Loucy (cell line): ENCODE measurements at regions not wholly inside any gene's neighbourhood (a gene's known extent, or its start where the extent isn't known, plus 50 kb on each side); places are given as distances from the start of the nearest gene placed in this dataset.

Source experiments
- H2AFZ ChIP-seq: fragments of 200-600 bp; sonication (generic); 2 replicates; pipeline ENCODE4 v1.6.0; 2016; ENCODE audit warnings: antibody characterized with exemption, mild to moderate bottlenecking, low read length, moderate library complexity
- H3F3A ChIP-seq: fragments of 200-600 bp; 2 replicates; pipeline ENCODE4 v1.6.0; 2016; ENCODE audit warnings: antibody characterized with exemption, low read depth, mild to moderate bottlenecking
- H3K27me3 ChIP-seq: fragments of 200-600 bp; sonication (generic); 2 replicates; pipeline ENCODE4 v1.6.1; 2014; ENCODE audit warnings: low read length, mild to moderate bottlenecking; ENCODE audit not compliant: insufficient read depth, poor library complexity, severe bottlenecking
- H3K36me3 ChIP-seq: fragments of 200-600 bp; sonication (generic); 2 replicates; pipeline ENCODE4 v1.6.1; 2016; ENCODE audit warnings: low read length; ENCODE audit not compliant: insufficient read depth
- H3K4me1 ChIP-seq: fragments of 200-600 bp; sonication (generic); 2 replicates; pipeline ENCODE4 v1.5.1; 2014; ENCODE audit warnings: low read length, mild to moderate bottlenecking; ENCODE audit not compliant: insufficient read depth, poor library complexity, severe bottlenecking
- H3K4me2 ChIP-seq: fragments of 200-600 bp; sonication (generic); 2 replicates; pipeline ENCODE4 v1.6.0; 2014; ENCODE audit warnings: antibody characterized with exemption, low read length, low read depth, mild to moderate bottlenecking; ENCODE audit not compliant: poor library complexity, severe bottlenecking
- H3K4me3 ChIP-seq: fragments of 200-600 bp; sonication (generic); 2 replicates; pipeline ENCODE4 v1.5.1; 2014; ENCODE audit warnings: low read length, mild to moderate bottlenecking, mixed read lengths; ENCODE audit not compliant: poor library complexity, severe bottlenecking
- H3K79me2 ChIP-seq: fragments of 200-600 bp; sonication (generic); 2 replicates; pipeline ENCODE4 v1.6.1; 2014; ENCODE audit warnings: low read length; ENCODE audit not compliant: insufficient read depth
- H3K9ac ChIP-seq: fragments of 200-600 bp; sonication (generic); 2 replicates; pipeline ENCODE4 v1.6.0; 2014; ENCODE audit warnings: mild to moderate bottlenecking, low read depth, low read length, moderate library complexity; ENCODE audit not compliant: poor library complexity, severe bottlenecking
- H3K9me2 ChIP-seq: fragments of 200-600 bp; sonication (generic); replicated peaks from 2 replicates; pipeline ENCODE4 v1.6.1; 2016; ENCODE audit warnings: low read depth, low read length, mixed read lengths
- H3K9me3 ChIP-seq: fragments of 200-600 bp; sonication (generic); 2 replicates; pipeline ENCODE4 v1.6.1; 2014; ENCODE audit warnings: mild to moderate bottlenecking, antibody characterized with exemption, low read length, low read depth; ENCODE audit not compliant: insufficient read depth
- H4K20me1 ChIP-seq: fragments of 200-600 bp; sonication (generic); 2 replicates; pipeline ENCODE4 v1.6.0; 2014; ENCODE audit warnings: antibody characterized with exemption, low read length, mild to moderate bottlenecking; ENCODE audit not compliant: insufficient read depth, poor library complexity, severe bottlenecking
- EZH2phosphoT487 ChIP-seq: fragments of 200-600 bp; IDR thresholded peaks from 2 replicates; pipeline ENCODE4 v1.6.1; 2018; ENCODE audit warnings: antibody characterized with exemption, mild to moderate bottlenecking, moderate library complexity, borderline replicate concordance
- TF ChIP-seq, protein P1 (sequence below): fragments of 200-600 bp; sonication (generic); conservative IDR thresholded peaks from 2 replicates; pipeline ENCODE4 v1.5.1; 2014; ENCODE audit warnings: mild to moderate bottlenecking, antibody characterized with exemption, low read length

DNA sequence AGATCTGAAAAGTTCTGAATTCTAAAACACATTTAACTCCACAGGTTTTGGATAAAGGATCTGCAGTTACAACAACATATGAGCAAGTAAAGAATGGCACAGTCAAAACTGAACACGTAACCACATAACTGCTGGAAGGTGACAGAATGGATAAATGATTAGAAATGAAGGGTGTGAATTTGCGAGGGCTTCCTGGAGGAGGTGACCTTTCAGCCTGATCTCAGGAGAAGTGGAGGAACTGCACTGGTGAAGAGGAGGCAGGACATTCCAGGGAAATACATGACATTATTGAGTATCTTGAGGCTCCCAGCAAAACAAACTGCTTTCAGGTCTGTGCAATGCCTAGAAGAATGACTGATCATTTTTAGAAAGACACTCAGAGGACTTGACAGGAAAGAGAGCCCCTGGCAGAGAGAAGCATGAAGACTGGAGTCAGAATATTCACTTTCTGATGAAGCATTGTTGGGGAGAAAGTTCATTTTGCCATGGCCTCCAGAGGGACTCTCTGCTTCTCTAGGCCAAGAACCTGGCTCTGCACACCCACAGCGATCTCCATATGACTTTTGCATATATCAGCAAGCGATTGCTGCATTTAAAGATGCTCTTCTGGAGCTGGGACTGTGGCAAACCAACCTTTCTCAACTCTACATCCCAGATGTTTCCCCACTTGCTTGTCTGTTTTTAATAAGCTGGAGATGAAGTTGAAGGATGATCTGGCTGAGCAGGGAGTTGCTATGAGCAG is 122.7 kb upstream of the FAM78B start:
- H3K79me2 ChIP-seq, result no peaks in the 10 kb centered on the region
- no peak overlapping the region for H3K4me3 ChIP-seq
- no peaks in the 10 kb centered on the region for H3K9me2 ChIP-seq
- H3K27me3 ChIP-seq, result no peaks in the 10 kb centered on the region
- no peaks in the 10 kb centered on the region for H3F3A ChIP-seq
- H3K9me3 ChIP-seq, result no peaks in the 10 kb centered on the region
- no peak overlapping the region for H2AFZ ChIP-seq
- TF ChIP-seq, protein P1, sequence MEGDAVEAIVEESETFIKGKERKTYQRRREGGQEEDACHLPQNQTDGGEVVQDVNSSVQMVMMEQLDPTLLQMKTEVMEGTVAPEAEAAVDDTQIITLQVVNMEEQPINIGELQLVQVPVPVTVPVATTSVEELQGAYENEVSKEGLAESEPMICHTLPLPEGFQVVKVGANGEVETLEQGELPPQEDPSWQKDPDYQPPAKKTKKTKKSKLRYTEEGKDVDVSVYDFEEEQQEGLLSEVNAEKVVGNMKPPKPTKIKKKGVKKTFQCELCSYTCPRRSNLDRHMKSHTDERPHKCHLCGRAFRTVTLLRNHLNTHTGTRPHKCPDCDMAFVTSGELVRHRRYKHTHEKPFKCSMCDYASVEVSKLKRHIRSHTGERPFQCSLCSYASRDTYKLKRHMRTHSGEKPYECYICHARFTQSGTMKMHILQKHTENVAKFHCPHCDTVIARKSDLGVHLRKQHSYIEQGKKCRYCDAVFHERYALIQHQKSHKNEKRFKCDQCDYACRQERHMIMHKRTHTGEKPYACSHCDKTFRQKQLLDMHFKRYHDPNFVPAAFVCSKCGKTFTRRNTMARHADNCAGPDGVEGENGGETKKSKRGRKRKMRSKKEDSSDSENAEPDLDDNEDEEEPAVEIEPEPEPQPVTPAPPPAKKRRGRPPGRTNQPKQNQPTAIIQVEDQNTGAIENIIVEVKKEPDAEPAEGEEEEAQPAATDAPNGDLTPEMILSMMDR, result no peak
- TF ChIP-seq EZH2phosphoT487, result no peak
- H3K36me3 ChIP-seq, result no peaks in the 10 kb centered on the region
- no peaks in the 10 kb centered on the region for H3K4me1 ChIP-seq
- no peak overlapping the region for H3K9ac ChIP-seq
- no peak overlapping the region for H3K4me2 ChIP-seq
- no peaks in the 10 kb centered on the region for H4K20me1 ChIP-seq

DNA sequence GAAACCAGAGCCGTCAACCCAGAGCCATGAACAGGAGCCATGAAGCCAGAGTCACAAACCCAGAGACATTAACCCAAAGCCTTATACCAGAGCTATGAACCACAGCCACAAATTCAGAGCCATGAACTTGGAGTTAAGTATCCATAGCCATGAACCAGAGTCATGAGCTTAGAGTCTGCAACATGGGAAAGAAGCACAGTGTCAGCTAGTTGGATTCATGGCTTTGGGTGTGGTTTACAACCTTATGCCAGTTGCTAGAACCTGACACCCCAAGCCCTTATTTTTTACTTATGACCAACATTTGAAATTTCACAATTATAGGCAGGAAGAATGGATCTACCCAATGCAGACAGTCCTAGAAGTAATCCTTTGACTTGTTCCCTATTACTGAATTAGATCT is 128.9 kb upstream of the FAM78B start:
- Histone ChIP-seq H3K9ac (no peak overlapping the region), H3K4me3 (no peak overlapping the region), H3F3A (no peaks in the 10 kb centered on the region), H3K4me2 (no peak overlapping the region), H3K9me2 (no peaks in the 10 kb centered on the region), H3K4me1 (no peaks in the 10 kb centered on the region), H4K20me1 (no peaks in the 10 kb centered on the region), H3K9me3 (no peaks in the 10 kb centered on the region), H3K36me3 (no peaks in the 10 kb centered on the region), H3K79me2 (no peaks in the 10 kb centered on the region), H2AFZ (no peak overlapping the region), H3K27me3 (no peaks in the 10 kb centered on the region)
- TF ChIP-seq, protein P1, result no peak

DNA sequence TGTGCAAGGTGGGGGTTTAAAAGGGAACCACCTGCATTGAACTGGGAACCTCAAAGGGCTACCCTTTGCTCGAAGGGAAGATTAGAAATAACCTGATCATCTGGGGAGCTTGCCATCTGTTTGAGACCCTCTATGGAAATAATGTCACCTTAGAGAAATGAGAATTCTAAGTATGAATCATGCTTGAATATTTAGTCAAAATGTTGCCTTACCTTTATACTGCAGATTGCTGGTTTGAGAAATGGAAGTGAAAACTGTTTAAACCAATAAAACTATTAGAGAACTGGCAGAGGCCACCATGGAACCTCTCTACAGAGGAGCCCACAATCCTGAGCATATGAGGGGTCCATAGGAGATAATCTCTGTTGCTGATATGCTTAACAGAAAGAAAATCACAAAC is 131.2 kb upstream of the FAM78B start:
- Histone ChIP-seq H3K27me3 (no peaks in the 10 kb centered on the region), H3K4me1 (no peaks in the 10 kb centered on the region), H3K9ac (no peak overlapping the region), H3F3A (no peaks in the 10 kb centered on the region), H3K36me3 (no peaks in the 10 kb centered on the region), H3K9me2 (no peaks in the 10 kb centered on the region), H3K4me2 (no peak overlapping the region), H3K9me3 (no peaks in the 10 kb centered on the region), H3K79me2 (no peaks in the 10 kb centered on the region), H3K4me3 (no peak overlapping the region), H2AFZ (no peak overlapping the region), H4K20me1 (no peaks in the 10 kb centered on the region)
- TF ChIP-seq EZH2phosphoT487, result no peak
- TF ChIP-seq, protein P1, result no peak
